Cardiac muscle cell (in vitro differentiated cells and primary cell): ENCODE measurements at regions not wholly inside any gene's neighbourhood (a gene's known extent, or its start where the extent isn't known, plus 50 kb on each side); places are given as distances from the start of the nearest gene placed in this dataset.
A peak's percentile ranks its signal among the peaks of the same experiment; 100 is the strongest.

Source experiments
- DNase-seq, 2 donors: peaks; one replicate each; pipeline versions ENCODE4 v3.0.0 to v3.0.0-alpha.2; 2010 to 2017; ENCODE audit warnings: low read depth in 1 of 2, low spot score in 1 of 2
- H3K27ac ChIP-seq: fragments of 200-600 bp; sonication (generic); 2 replicates; pipeline ENCODE4 v1.5.1; 2016
- H3K27me3 ChIP-seq: fragments of 200-600 bp; sonication (generic); 2 replicates; pipeline ENCODE4 v1.6.0; 2016; ENCODE audit warnings: control low read depth
- H3K36me3 ChIP-seq: fragments of 200-600 bp; sonication (generic); 2 replicates; pipeline ENCODE4 v1.5.1; 2016; ENCODE audit warnings: control low read depth
- H3K4me1 ChIP-seq: fragments of 200-600 bp; sonication (generic); 2 replicates; pipeline ENCODE4 v1.8.1; 2017; ENCODE audit warnings: low read depth, mild to moderate bottlenecking, mixed run types
- H3K4me3 ChIP-seq: fragments of 200-600 bp; sonication (generic); 2 replicates; pipeline ENCODE4 v1.5.1; 2016; ENCODE audit warnings: mild to moderate bottlenecking
- H3K9me3 ChIP-seq: fragments of 200-600 bp; sonication (generic); 2 replicates; pipeline ENCODE4 v1.5.1; 2017; ENCODE audit warnings: low read depth, mild to moderate bottlenecking, control low read depth
- TF ChIP-seq, protein P1 (sequence below): IDR thresholded peaks from 2 replicates; pipeline ENCODE4 v1.5.1; 2012; ENCODE audit warnings: low read depth, mild to moderate bottlenecking, low read length

DNA sequence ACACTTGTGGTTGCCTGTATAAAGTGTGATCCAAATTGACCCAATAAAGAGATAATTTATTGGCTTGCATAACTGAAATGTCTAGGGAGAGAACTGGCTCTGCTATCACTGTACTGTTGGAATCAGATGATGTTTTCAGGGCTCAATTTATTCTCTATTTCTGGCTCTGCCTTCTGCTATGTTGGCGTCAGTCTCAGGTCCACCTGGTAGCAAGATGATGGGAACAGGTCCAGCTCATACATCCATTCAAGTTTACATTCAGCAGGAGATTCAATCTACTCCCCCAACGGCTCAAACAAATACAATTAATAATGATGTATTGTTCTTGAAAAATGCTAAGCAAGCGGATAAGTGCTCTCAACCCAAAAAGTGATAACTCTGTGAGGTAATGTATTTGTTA is 297.7 kb upstream of the SYT4 start:
- H3K36me3 ChIP-seq = no peaks in the 10 kb centered on the region
- DNase-seq = no peak
- no peak overlapping the region for H3K27ac ChIP-seq
- TF ChIP-seq, protein P1, sequence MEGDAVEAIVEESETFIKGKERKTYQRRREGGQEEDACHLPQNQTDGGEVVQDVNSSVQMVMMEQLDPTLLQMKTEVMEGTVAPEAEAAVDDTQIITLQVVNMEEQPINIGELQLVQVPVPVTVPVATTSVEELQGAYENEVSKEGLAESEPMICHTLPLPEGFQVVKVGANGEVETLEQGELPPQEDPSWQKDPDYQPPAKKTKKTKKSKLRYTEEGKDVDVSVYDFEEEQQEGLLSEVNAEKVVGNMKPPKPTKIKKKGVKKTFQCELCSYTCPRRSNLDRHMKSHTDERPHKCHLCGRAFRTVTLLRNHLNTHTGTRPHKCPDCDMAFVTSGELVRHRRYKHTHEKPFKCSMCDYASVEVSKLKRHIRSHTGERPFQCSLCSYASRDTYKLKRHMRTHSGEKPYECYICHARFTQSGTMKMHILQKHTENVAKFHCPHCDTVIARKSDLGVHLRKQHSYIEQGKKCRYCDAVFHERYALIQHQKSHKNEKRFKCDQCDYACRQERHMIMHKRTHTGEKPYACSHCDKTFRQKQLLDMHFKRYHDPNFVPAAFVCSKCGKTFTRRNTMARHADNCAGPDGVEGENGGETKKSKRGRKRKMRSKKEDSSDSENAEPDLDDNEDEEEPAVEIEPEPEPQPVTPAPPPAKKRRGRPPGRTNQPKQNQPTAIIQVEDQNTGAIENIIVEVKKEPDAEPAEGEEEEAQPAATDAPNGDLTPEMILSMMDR = no peak
- H3K4me1 ChIP-seq = no peaks in the 10 kb centered on the region
- H3K4me3 ChIP-seq = no peak overlapping the region
- H3K9me3 ChIP-seq = no peaks in the 10 kb centered on the region
- H3K27me3 ChIP-seq = no peaks in the 10 kb centered on the region

DNA sequence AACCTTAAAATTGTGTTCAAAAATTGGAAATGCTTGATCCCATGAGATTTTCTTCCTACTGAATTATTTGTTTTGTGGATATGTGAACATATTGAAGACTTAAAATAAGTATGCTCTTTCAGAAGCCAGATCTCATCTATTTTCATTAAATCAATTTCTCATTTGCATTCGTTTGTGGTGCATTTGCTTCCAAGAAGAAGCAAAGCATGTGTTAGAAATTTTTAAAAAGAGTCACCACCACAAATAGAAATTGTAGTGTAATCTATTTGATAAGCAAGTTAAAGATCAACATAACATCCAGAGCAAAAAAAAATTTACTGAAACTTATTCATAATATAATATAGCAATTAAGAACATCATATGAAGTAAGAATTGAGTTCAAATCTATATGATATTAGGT is 300.9 kb upstream of the SYT4 start:
- Histone ChIP-seq H3K9me3 (no peaks in the 10 kb centered on the region), H3K4me3 (no peak overlapping the region), H3K27ac (no peak overlapping the region), H3K4me1 (no peaks in the 10 kb centered on the region), H3K27me3 (no peaks in the 10 kb centered on the region), H3K36me3 (no peaks in the 10 kb centered on the region)
- no peak for DNase-seq
- TF ChIP-seq, protein P1 = no peak

DNA sequence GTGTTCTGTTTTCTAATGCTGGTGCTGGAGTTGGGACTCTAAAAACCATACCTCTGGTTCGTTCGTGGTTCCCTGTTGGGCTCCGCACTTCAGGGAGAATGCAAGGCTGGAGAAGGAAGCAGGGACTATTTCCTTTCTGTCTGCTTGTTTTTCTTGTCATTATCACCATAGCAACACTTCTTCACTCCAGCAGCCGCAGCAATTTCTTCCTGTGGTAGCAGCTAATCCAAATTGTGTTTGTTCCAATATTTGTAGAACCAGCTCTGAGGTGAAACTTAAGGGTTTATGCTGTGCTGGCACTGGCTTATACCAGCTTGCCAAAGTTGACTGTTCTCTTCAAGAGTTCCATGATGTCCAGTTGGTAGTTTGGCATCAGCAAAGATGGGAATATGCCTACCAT is 301.4 kb upstream of the SYT4 start:
- peak in 1 of 2 donors; percentile 9 for DNase-seq
- Histone ChIP-seq H3K27me3 (no peaks in the 10 kb centered on the region), H3K27ac (no peak overlapping the region), H3K36me3 (no peaks in the 10 kb centered on the region), H3K9me3 (no peaks in the 10 kb centered on the region), H3K4me1 (no peaks in the 10 kb centered on the region), H3K4me3 (no peak overlapping the region)
- TF ChIP-seq, protein P1 = no peak

DNA sequence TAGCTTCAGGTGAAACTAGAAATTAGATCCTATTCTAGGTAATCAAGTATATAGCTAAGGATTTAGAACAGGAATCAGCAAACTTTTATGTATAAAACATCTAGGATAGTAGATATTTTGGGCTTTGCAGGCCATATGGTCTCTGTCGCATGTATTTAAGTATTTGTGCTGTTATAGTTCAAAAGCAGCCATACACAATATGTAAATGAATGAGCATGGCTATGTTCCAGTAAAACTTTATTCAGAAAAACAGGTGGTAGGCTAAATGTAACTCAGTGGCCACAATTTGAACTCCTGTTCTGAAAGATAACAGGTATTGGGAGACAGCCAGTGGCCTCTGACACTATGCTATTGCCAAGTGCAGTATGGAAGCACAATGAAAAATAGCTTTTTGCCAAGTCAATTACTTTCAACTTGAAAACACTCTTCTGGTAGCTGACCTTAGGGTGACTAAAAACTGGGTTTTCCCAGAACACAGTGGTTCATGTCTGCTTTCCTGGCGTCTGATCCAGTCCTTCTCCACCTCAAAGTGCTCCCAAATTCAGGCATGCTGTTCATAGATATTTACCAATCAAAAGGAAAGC is 304.7 kb upstream of the SYT4 start:
- Histone ChIP-seq H3K4me3 (no peak overlapping the region), H3K4me1 (no peaks in the 10 kb centered on the region), H3K27ac (no peak overlapping the region), H3K9me3 (no peaks in the 10 kb centered on the region), H3K36me3 (no peaks in the 10 kb centered on the region), H3K27me3 (no peaks in the 10 kb centered on the region)
- no peak for DNase-seq
- TF ChIP-seq, protein P1 = no peak

DNA sequence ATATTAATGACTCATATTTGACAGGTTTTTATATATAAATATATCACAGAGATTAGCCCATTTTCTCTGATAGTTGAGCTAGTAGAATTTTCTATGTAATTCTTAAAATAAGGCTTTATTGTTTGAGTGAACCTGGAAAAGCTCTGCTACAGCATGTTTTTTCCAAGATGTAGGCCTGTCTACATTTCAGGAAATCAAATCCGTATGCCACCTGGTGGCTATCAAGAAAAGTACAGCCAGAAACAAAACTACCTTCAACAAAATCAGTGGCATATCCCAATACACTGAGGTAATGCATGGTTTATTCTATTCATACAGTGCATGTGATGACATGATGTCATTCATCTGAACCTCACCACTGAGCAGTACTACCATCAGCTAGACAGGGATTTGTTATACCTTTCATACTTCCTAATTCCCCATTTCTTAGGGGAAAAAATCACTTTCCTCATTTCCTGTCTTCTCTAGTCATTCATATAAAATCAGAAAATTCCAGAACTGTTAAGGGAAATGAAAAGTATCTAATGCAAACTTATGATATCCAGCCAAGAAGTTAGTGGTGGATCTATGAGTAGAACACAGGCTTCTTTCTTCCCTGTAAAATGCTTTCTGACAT is 310.4 kb upstream of the SYT4 start:
- DNase-seq = peak; percentile 58 to 63
- Histone ChIP-seq H3K36me3 (no peaks in the 10 kb centered on the region), H3K4me1 (no peaks in the 10 kb centered on the region), H3K9me3 (no peaks in the 10 kb centered on the region), H3K4me3 (no peak overlapping the region), H3K27ac (no peak overlapping the region), H3K27me3 (no peaks in the 10 kb centered on the region)
- TF ChIP-seq, protein P1 = peak; percentile 76
